Activated CD8-positive, alpha-beta T cell treated with anti-CD3 and anti-CD28 coated beads for 36 hours (primary cell): ENCODE measurements at regions not wholly inside any gene's neighbourhood (a gene's known extent, or its start where the extent isn't known, plus 50 kb on each side); places are given as distances from the start of the nearest gene placed in this dataset.

Experiments
- ATAC-seq: fragments of 200-7000 bp; cut with Tn5 transposase; one replicate; pipeline ENCODE4 v1.10.0; 2021; ENCODE audit warnings: mild to moderate bottlenecking, moderate library complexity
- CTCF ChIA-PET: fragments of 350-600 bp; sonication (Branson Sonifier 250); formaldehyde crosslinking; loops from one replicate; lab custom pipeline; 2021; ENCODE audit warnings: antibody characterized with exemption; lab: Charles Lee
- POLR2A ChIA-PET: fragments of 350-600 bp; sonication (Branson Sonifier 250); formaldehyde crosslinking; loops from one replicate; lab custom pipeline; 2021; ENCODE audit warnings: antibody characterized with exemption; lab: Charles Lee
- DNase-seq: peaks from one replicate; pipeline ENCODE4 v3.0.0-alpha.2; 2020
- H3K27ac Mint-ChIP-seq: one replicate; pipeline ENCODE4 v1.8.0; 2021; ENCODE audit warnings: mild to moderate bottlenecking, mixed read lengths
- H3K27me3 Mint-ChIP-seq: one replicate; pipeline ENCODE4 v1.8.0; 2021; ENCODE audit warnings: mixed read lengths
- H3K36me3 Mint-ChIP-seq: one replicate; pipeline ENCODE4 v1.8.0; 2021; ENCODE audit warnings: low read depth, mixed read lengths
- H3K4me1 Mint-ChIP-seq: one replicate; pipeline ENCODE4 v1.8.0; 2021; ENCODE audit warnings: low read depth, mixed read lengths
- H3K4me3 Mint-ChIP-seq: one replicate; pipeline ENCODE4 v1.8.0; 2021; ENCODE audit warnings: mild to moderate bottlenecking, moderate library complexity, mixed read lengths
- H3K9me3 Mint-ChIP-seq: one replicate; pipeline ENCODE4 v1.8.0; 2021; ENCODE audit warnings: mixed read lengths
- intact Hi-C: fragments of 100-400 bp; cut with micrococcal nuclease; formaldehyde crosslinking; loops from one replicate; pipeline ENCODE4 v1.10.0; 2022
- TF ChIP-seq, protein P1 (sequence below): fragments of 200-600 bp; IDR thresholded peaks from one replicate; pipeline ENCODE4 v1.8.0; 2022; ENCODE audit warnings: antibody characterized with exemption, mild to moderate bottlenecking

DNA sequence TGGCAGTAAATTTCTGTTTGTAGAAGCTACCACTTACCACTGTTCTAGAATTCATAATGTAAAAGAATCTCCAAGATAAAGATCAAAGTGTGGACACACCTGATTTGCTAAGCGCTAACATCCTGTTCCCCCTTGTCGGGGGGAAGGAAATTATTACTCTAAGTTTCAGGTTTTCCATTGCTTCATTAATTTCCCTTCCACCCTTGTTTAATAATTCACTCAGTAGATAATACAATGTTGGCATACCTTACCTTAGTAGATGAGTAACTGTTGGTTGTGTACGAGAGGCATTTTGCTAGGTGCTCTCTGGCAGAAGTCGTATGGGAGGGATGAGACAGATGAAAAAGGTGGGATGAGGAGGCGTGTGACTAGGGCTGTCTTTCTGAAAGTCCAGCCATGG, 641.2 kb upstream of the ARRDC4 start:
- H3K9me3 Mint-ChIP-seq = peaks cover 2% of the 10 kb centered on the region
- ChIA-PET CTCF (no interaction called here), POLR2A (no interaction called here)
- H3K36me3 Mint-ChIP-seq = no peaks in the 10 kb centered on the region
- H3K27me3 Mint-ChIP-seq = no peaks in the 10 kb centered on the region
- no peak overlapping the region for H3K27ac Mint-ChIP-seq
- DNase-seq = no peak
- ATAC-seq = no peak
- TF ChIP-seq, protein P1, sequence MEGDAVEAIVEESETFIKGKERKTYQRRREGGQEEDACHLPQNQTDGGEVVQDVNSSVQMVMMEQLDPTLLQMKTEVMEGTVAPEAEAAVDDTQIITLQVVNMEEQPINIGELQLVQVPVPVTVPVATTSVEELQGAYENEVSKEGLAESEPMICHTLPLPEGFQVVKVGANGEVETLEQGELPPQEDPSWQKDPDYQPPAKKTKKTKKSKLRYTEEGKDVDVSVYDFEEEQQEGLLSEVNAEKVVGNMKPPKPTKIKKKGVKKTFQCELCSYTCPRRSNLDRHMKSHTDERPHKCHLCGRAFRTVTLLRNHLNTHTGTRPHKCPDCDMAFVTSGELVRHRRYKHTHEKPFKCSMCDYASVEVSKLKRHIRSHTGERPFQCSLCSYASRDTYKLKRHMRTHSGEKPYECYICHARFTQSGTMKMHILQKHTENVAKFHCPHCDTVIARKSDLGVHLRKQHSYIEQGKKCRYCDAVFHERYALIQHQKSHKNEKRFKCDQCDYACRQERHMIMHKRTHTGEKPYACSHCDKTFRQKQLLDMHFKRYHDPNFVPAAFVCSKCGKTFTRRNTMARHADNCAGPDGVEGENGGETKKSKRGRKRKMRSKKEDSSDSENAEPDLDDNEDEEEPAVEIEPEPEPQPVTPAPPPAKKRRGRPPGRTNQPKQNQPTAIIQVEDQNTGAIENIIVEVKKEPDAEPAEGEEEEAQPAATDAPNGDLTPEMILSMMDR = no peak
- no peaks in the 10 kb centered on the region for H3K4me1 Mint-ChIP-seq
- intact Hi-C loops = no loop called here
- no peak overlapping the region for H3K4me3 Mint-ChIP-seq

DNA sequence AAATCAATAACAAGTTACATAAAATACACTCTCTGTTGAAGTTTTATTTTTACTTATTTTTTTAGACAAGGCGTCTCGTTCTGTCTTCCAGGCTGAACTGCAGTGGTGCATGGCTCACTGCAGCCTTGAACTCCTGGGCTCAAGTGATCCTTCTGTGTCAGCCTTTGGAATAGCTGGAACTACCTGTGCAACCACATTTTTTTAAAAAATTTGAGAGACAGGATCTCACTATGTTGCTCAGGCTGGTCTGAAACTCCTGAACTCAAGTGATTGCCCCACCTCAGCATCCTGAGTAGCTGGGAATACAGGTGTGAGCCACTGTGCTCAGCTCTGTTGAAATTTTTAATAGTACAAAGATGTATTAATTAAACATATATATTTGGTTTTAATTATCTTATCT, 614.3 kb upstream of the ARRDC4 start:
- no peak overlapping the region for H3K4me3 Mint-ChIP-seq
- intact Hi-C loops = no loop called here
- TF ChIP-seq, protein P1 = no peak
- ChIA-PET CTCF (no interaction called here), POLR2A (no interaction called here)
- no peaks in the 10 kb centered on the region for H3K36me3 Mint-ChIP-seq
- H3K27me3 Mint-ChIP-seq = no peaks in the 10 kb centered on the region
- no peaks in the 10 kb centered on the region for H3K4me1 Mint-ChIP-seq
- ATAC-seq (no peak), DNase-seq (no peak)
- no peaks in the 10 kb centered on the region for H3K9me3 Mint-ChIP-seq
- no peak overlapping the region for H3K27ac Mint-ChIP-seq

DNA sequence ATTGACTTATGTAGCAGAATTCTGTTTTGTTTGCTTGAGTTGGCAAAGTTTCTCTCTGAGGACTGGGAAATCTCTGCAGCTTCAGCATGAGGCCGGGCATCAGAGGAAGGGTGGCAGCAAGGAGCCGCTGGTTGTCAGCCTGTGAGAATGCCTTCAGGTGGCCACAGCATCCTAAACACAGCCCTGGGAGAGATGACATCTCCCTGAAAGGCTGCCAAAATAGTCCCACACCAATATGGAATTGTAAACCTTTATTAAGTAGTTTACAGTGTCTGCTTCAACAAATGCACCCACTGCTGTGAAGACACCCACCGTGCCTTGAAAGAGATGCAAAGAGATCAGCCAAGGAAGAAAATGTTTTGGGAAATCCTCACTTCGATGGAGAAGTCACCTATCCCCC, 609.7 kb upstream of the ARRDC4 start:
- no peak overlapping the region for H3K27ac Mint-ChIP-seq
- H3K4me1 Mint-ChIP-seq = no peaks in the 10 kb centered on the region
- CTCF ChIA-PET = no interaction called here
- H3K4me3 Mint-ChIP-seq = no peak overlapping the region
- H3K36me3 Mint-ChIP-seq = no peaks in the 10 kb centered on the region
- TF ChIP-seq, protein P1 = no peak
- H3K27me3 Mint-ChIP-seq = no peaks in the 10 kb centered on the region
- peaks cover 1% of the 10 kb centered on the region for H3K9me3 Mint-ChIP-seq
- intact Hi-C loops = no loop called here
- POLR2A ChIA-PET = no interaction called here
- DNase-seq = no peak
- no peak for ATAC-seq

DNA sequence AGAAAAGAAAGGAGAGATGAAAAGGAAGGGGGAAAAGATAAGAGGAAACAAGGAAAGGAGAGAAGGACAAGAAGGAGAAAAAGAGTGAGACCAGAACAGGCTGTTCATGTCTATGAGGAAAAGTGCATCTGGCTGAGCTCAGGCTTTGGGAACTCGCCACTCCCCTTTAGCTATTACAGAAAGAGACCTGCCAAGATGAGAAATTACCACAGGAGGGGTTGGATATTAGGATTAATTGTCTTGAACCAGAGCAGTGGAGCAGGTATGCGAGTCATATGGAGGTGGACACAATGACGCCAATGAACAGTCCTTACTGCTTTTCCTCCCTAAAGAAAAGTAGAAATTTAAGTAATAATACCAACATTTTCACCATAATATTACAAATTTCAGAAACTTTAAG, 577.0 kb upstream of the ARRDC4 start:
- H3K4me3 Mint-ChIP-seq = no peak overlapping the region
- H3K4me1 Mint-ChIP-seq = no peaks in the 10 kb centered on the region
- ChIA-PET POLR2A (no interaction called here), CTCF (no interaction called here)
- H3K27me3 Mint-ChIP-seq = no peaks in the 10 kb centered on the region
- H3K36me3 Mint-ChIP-seq = no peaks in the 10 kb centered on the region
- no peak overlapping the region for H3K27ac Mint-ChIP-seq
- TF ChIP-seq, protein P1 = no peak
- ATAC-seq (no peak), DNase-seq (no peak)
- intact Hi-C loops = no loop called here
- no peaks in the 10 kb centered on the region for H3K9me3 Mint-ChIP-seq

DNA sequence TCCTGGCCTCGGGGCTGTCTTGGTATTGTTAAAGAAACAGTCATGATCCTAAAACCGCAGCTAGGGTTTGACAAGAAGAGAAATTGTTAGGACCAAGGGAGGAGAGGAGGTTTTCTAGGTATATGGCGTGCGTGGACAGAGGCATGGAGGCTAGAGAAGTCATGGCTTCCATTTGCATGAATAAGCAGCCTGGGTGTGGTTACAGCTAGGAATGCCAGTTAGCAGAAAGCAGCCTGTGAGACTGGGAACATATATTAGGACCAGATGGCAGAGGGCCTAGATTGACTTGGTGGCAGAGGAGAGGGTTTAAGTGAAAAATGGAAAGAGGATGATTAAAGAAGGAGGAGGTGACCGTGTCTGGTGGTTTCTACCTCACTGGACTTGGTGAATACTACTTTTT, 573.6 kb upstream of the ARRDC4 start:
- Mint-ChIP-seq H3K4me3 (no peak overlapping the region), H3K27ac (no peak overlapping the region), H3K9me3 (peaks cover 2% of the 10 kb centered on the region), H3K36me3 (no peaks in the 10 kb centered on the region), H3K4me1 (no peaks in the 10 kb centered on the region), H3K27me3 (no peaks in the 10 kb centered on the region)
- ChIA-PET CTCF (no interaction called here), POLR2A (no interaction called here)
- intact Hi-C loops = no loop called here
- DNase-seq = no peak
- no peak for ATAC-seq
- TF ChIP-seq, protein P1 = no peak
